Effector memory CD4-positive, alpha-beta T cell (primary cell): ENCODE measurements at regions not wholly inside any gene's neighbourhood (a gene's known extent, or its start where the extent isn't known, plus 50 kb on each side); places are given as distances from the start of the nearest gene placed in this dataset.

Experiments
- DNase-seq, 3 donors: peaks; one replicate each; pipeline ENCODE4 v3.0.0-alpha.2; 2020
- H3K27ac ChIP-seq: 2 replicates; pipeline ENCODE4 v1.7.0; 2013; ENCODE audit warnings: mild to moderate bottlenecking, low read length, moderate library complexity; ENCODE audit not compliant: insufficient read depth, poor library complexity, severe bottlenecking
- H3K27me3 ChIP-seq: replicated peaks from 2 replicates; pipeline ENCODE4 v1.7.0; 2013; ENCODE audit warnings: mild to moderate bottlenecking, low read length; ENCODE audit not compliant: insufficient read depth, control insufficient read depth, poor library complexity, severe bottlenecking
- H3K36me3 ChIP-seq: 2 replicates; pipeline ENCODE4 v1.7.0; 2013; ENCODE audit warnings: mild to moderate bottlenecking, low read length, moderate library complexity; ENCODE audit not compliant: control insufficient read depth, insufficient read depth
- H3K4me1 ChIP-seq: 2 replicates; pipeline ENCODE4 v1.7.0; 2013; ENCODE audit warnings: low read length, mild to moderate bottlenecking; ENCODE audit not compliant: control insufficient read depth, insufficient read depth, poor library complexity, severe bottlenecking
- H3K4me3 ChIP-seq: 2 replicates; pipeline ENCODE4 v1.7.0; 2013; ENCODE audit warnings: low read length, low read depth, mild to moderate bottlenecking; ENCODE audit not compliant: insufficient read depth, poor library complexity, severe bottlenecking
- H3K9me3 ChIP-seq: 2 replicates; pipeline ENCODE4 v1.7.0; 2013; ENCODE audit warnings: mild to moderate bottlenecking, low read length, moderate library complexity; ENCODE audit not compliant: control insufficient read depth

DNA sequence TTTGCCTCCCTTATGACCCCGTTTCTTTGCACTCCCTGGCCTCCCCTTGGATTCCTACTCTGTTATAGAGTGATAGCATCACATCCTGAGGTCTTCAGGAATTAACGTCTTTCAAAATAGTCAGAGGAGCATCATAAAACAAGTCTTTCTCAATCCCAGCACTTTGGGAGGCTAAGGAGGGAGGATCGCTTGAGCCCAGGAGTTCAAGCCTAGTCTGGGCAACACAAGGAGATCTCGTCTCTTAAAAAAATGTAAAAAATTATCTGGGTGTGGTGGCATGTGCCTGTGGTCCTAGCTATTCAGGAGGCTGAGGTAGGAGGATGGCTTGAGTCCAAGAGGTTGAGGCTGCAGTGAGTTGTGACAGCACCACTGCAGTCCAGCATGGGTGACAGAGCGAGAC, 68.7 kb upstream of the AMPD3 start:
- no peak overlapping the region for H3K4me3 ChIP-seq
- no peak overlapping the region for H3K27ac ChIP-seq
- H3K4me1 ChIP-seq, result no peaks in the 10 kb centered on the region
- H3K27me3 ChIP-seq, result no peaks in the 10 kb centered on the region
- H3K36me3 ChIP-seq, result no peaks in the 10 kb centered on the region
- no peak for DNase-seq
- H3K9me3 ChIP-seq, result no peaks in the 10 kb centered on the region

- no peak for DNase-seq
- Histone ChIP-seq H3K36me3 (no peaks in the 10 kb centered on the region), H3K9me3 (no peaks in the 10 kb centered on the region), H3K27me3 (no peaks in the 10 kb centered on the region), H3K4me1 (no peaks in the 10 kb centered on the region), H3K4me3 (no peak overlapping the region), H3K27ac (no peak overlapping the region)
These were observed 68.2 kb upstream of the AMPD3 start for GRCh38 chr11:10386861-10387205.

DNA sequence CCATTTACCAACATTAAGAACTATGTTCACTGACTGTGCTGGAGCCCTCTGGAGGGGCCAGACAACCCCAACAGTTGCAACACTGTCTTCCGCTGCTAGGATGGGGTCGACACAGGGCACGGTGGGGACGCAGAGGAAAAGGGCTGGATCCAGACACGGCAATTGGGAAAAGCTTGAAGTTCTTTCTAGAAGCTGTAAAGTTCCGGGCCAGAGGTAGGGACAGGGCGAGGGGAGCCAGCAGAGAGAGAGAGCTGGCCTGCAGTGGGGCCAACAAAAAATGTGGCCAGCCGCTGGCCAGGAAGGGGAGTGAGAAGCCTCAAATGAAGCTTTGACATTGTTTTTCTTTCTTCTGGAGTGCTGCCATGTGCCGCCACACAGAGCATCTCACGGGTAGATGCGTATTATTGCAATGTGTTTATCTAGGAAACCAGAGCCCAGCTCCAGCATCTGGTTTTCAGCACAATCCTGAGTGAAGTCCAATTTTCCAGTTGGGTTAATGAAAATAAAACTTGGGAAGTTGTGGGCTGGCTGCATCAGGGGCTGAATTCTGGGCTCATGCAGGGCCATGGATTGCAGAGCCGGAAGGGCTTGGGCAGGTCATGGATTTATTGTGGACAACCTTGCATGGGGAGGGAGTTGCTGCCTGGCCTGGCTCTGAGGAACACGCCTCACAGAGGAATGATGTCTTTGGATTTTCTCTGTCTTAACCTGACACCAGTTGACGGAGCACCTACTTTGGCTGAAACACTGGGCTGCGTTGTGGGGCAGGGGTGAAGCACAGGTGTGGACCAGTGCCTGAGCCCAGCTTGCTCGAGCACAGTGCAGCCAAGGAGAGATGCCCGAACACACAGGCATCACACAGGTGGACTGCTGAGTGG, 67.6 kb upstream of the AMPD3 start:
- H3K27me3 ChIP-seq, result no peaks in the 10 kb centered on the region
- H3K4me3 ChIP-seq, result no peak overlapping the region
- no peaks in the 10 kb centered on the region for H3K4me1 ChIP-seq
- no peak for DNase-seq
- no peaks in the 10 kb centered on the region for H3K36me3 ChIP-seq
- no peaks in the 10 kb centered on the region for H3K9me3 ChIP-seq
- H3K27ac ChIP-seq, result no peak overlapping the region

GRCh38 chr11:10388101-10388500, 67.0 kb upstream of the AMPD3 start:
- Histone ChIP-seq H3K9me3 (no peaks in the 10 kb centered on the region), H3K36me3 (no peaks in the 10 kb centered on the region), H3K4me3 (no peak overlapping the region), H3K27ac (no peak overlapping the region), H3K27me3 (no peaks in the 10 kb centered on the region), H3K4me1 (no peaks in the 10 kb centered on the region)
- no peak for DNase-seq

- Histone ChIP-seq H3K36me3 (no peaks in the 10 kb centered on the region), H3K4me1 (no peaks in the 10 kb centered on the region), H3K27ac (no peak overlapping the region), H3K27me3 (no peaks in the 10 kb centered on the region), H3K9me3 (no peaks in the 10 kb centered on the region), H3K4me3 (no peak overlapping the region)
- no peak for DNase-seq
These were observed 66.5 kb upstream of the AMPD3 start for GRCh38 chr11:10388574-10388973.

GRCh38 chr11:10390375-10390774, 64.7 kb upstream of the AMPD3 start:
- Histone ChIP-seq H3K9me3 (no peaks in the 10 kb centered on the region), H3K27ac (no peak overlapping the region), H3K4me1 (no peaks in the 10 kb centered on the region), H3K4me3 (no peak overlapping the region), H3K36me3 (no peaks in the 10 kb centered on the region), H3K27me3 (no peaks in the 10 kb centered on the region)
- no peak for DNase-seq

DNA sequence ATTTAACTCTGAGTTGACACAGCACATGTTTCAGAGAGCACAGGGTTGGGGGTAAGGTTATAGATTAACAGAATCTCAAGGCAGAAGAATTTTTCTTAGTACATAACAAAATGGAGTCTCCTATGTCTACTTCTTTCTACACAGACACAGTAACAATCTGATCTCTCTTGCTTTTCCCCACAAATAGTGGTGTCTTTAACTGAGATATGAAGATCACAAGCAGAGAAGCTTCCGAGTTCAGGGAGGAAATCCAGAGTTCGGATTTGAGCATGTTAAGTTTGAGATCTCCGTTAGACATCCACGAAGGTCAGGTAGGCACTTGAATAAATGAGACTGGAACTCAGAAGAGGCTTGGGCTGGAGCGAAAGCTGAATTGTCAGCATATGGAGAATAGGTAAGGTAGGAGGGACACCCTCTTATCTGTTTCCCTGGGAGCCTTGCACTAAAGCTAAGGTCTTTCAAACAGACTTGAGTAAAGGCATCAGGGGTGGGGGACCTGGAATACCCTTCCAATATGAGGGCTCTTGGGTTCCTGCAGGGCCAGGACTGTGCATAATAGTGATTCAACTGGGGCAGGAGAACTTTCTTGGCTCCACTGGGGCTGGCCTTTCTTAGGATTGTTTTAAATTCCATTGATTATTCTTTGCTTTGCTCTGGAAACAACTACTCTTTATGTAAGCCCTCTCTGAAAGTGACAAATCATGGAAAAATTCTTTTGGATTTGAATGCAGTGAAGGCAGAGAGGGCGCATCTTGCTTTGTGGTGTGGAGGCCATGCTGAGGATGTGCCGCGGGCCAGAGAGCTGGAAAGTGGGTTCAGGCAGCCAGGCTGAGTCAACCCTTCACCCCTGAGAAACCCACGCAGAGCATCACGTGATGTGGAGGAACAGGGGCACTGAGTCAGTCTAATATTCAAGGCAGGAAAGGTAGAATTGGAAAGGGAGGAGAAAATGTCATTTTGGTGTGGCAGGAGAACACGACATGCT, 62.7 kb upstream of the AMPD3 start:
- Histone ChIP-seq H3K4me3 (no peak overlapping the region), H3K27ac (no peak overlapping the region), H3K27me3 (no peaks in the 10 kb centered on the region), H3K36me3 (no peaks in the 10 kb centered on the region), H3K4me1 (no peaks in the 10 kb centered on the region), H3K9me3 (no peaks in the 10 kb centered on the region)
- no peak for DNase-seq

- Histone ChIP-seq H3K27me3 (no peaks in the 10 kb centered on the region), H3K27ac (no peak overlapping the region), H3K36me3 (no peaks in the 10 kb centered on the region), H3K4me3 (no peak overlapping the region), H3K4me1 (no peaks in the 10 kb centered on the region), H3K9me3 (no peaks in the 10 kb centered on the region)
- DNase-seq, result no peak
These were observed 60.6 kb upstream of the AMPD3 start for GRCh38 chr11:10394229-10395101.

GRCh38 chr11:10395166-10395897, 59.7 kb upstream of the AMPD3 start:
- H3K27me3 ChIP-seq, result no peaks in the 10 kb centered on the region
- no peaks in the 10 kb centered on the region for H3K4me1 ChIP-seq

More at GRCh38 chr11:10395166-10395897, 59.7 kb upstream of the AMPD3 start:
- H3K4me3 ChIP-seq, result no peak overlapping the region
- H3K9me3 ChIP-seq, result no peaks in the 10 kb centered on the region
- no peak overlapping the region for H3K27ac ChIP-seq
- DNase-seq, result no peak
- H3K36me3 ChIP-seq, result no peaks in the 10 kb centered on the region
